Vagina (tissue), 2 donors: ENCODE measurements at regions not wholly inside any gene's neighbourhood (a gene's known extent, or its start where the extent isn't known, plus 50 kb on each side); places are given as distances from the start of the nearest gene placed in this dataset.

Experiments
- CTCF ChIP-seq, 3 experiments: fragments of 450-650 bp in 2 of 3; fragments of 200-600 bp in 1 of 3; sonication (generic) in 1 of 3; IDR thresholded peaks; one replicate each; pipeline ENCODE4 v1.5.1; 2017 to 2019; ENCODE audit warnings: antibody characterized with exemption in 3 of 3, mild to moderate bottlenecking in 2 of 3, moderate library complexity in 2 of 3
- POLR2A ChIP-seq, 2 donors: fragments of 450-650 bp; IDR thresholded peaks; one replicate each; pipeline ENCODE4 v1.6.1; 2017; ENCODE audit warnings: antibody characterized with exemption in 2 of 2, mild to moderate bottlenecking in 2 of 2, moderate library complexity in 2 of 2
- POLR2AphosphoS5 ChIP-seq, 2 donors: sonication (generic); formaldehyde crosslinking; IDR thresholded peaks; one replicate each; pipeline ENCODE4 v1.9.0; 2017; ENCODE audit warnings: antibody characterized with exemption in 2 of 2, mild to moderate bottlenecking in 2 of 2, low read depth in 1 of 2; ENCODE audit not compliant: insufficient read depth in 1 of 2

DNA sequence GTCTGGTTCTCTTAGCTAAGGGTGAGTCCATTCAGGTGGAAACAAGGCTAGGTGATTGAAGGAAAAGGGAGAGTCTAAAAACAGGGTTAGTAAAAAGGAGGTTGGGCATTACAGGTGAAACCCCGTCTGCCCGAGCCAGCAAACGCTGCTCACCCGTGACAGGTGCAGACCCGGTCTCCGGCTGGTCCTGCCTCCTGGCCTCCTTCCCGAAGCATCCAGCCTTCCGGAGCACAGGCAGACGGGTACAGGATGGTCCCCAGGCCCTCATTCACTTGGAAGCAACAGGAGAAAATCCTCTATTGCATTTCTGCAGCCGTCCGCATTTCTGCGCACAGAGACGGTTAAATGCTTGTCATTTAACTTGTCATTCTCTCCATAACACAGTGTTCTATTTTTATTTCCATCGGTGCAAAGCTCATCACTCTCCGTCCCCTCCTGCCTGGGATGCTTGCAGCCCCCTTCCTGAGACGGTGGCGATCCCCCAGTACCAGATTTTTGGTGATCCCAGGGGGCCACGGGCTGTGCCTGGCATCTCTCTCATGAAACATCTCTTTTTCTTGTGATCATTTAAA is 90.8 kb upstream of the PPP2R3B start:
- no peak for TF ChIP-seq POLR2AphosphoS5 (IDR thresholded peaks at IDR 0.05; ENCODE audit: insufficient read depth in 1 of 2, low read depth in 1 of 2)
- TF ChIP-seq CTCF (IDR thresholded peaks at IDR 0.05): no peak
- no peak for TF ChIP-seq POLR2A (IDR thresholded peaks at IDR 0.05)
